HL-60 (cell line): ENCODE measurements at regions not wholly inside any gene's neighbourhood (a gene's known extent, or its start where the extent isn't known, plus 50 kb on each side); places are given as distances from the start of the nearest gene placed in this dataset.

Experiments
- DNase-seq, 2 experiments: peaks; one replicate each; pipeline ENCODE4 v3.0.0-alpha.2; 2010 to 2020; ENCODE audit warnings: low read depth in 1 of 2, low spot score in 1 of 2
- H3K27ac ChIP-seq: fragments of 250-450 bp; sonication (Bioruptor Pico); replicated peaks from 2 replicates; pipeline ENCODE4 v1.5.1; 2020; ENCODE audit warnings: mild to moderate bottlenecking, moderate library complexity
- H3K27me3 ChIP-seq: fragments of 250-450 bp; sonication (Bioruptor Pico); 2 replicates; pipeline ENCODE4 v1.5.1; 2021; ENCODE audit warnings: mild to moderate bottlenecking, moderate library complexity; ENCODE audit not compliant: insufficient read depth, poor library complexity, severe bottlenecking
- H3K4me3 ChIP-seq: replicated peaks from 2 replicates; pipeline ENCODE4 v1.5.1; 2011; ENCODE audit warnings: mild to moderate bottlenecking, control low read depth, low read length; ENCODE audit not compliant: insufficient read depth
- GABPA ChIP-seq: IDR thresholded peaks from 2 replicates; pipeline ENCODE4 v1.6.1; 2012; ENCODE audit warnings: low read depth
- POLR2AphosphoS5 ChIP-seq: IDR thresholded peaks from 2 replicates; pipeline ENCODE4 v1.6.1; 2012; ENCODE audit warnings: low read depth
- SPI1 ChIP-seq: IDR thresholded peaks from 2 replicates; pipeline ENCODE4 v1.6.1; 2012; ENCODE audit warnings: low read depth, mild to moderate bottlenecking, borderline replicate concordance
- TF ChIP-seq, protein P1 (sequence below): IDR thresholded peaks from one replicate; pipeline ENCODE4 v1.5.1; 2011; ENCODE audit warnings: low read length, control low read depth, inconsistent platforms; ENCODE audit not compliant: insufficient read depth
- TF ChIP-seq, protein P2 (sequence below): IDR thresholded peaks from 2 replicates; pipeline ENCODE4 v1.6.1; 2012; ENCODE audit warnings: low read depth; ENCODE audit not compliant: insufficient replicate concordance

DNA sequence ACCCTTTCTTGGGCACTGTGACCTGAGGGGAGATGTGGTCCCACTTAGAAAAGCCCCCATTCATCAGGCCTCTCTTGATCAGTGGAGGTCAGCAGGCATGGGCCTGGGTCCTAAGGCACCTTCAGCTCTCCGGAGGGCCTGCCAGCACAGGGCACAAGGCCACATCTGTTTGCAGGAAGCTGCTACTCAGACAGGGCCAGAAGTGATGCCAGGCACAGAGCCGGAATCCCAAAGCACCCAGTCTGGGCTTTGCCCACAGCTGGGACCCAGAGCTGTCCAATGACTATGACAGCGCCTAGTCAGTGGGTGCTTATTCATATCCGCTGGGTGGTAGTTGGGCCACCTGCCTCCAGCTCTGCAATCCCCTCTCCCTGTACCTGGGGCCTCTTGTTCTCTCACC, 63.2 kb upstream of the ELN start:
- no peak for DNase-seq
- TF ChIP-seq, protein P1, sequence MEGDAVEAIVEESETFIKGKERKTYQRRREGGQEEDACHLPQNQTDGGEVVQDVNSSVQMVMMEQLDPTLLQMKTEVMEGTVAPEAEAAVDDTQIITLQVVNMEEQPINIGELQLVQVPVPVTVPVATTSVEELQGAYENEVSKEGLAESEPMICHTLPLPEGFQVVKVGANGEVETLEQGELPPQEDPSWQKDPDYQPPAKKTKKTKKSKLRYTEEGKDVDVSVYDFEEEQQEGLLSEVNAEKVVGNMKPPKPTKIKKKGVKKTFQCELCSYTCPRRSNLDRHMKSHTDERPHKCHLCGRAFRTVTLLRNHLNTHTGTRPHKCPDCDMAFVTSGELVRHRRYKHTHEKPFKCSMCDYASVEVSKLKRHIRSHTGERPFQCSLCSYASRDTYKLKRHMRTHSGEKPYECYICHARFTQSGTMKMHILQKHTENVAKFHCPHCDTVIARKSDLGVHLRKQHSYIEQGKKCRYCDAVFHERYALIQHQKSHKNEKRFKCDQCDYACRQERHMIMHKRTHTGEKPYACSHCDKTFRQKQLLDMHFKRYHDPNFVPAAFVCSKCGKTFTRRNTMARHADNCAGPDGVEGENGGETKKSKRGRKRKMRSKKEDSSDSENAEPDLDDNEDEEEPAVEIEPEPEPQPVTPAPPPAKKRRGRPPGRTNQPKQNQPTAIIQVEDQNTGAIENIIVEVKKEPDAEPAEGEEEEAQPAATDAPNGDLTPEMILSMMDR, result no peak
- TF ChIP-seq POLR2AphosphoS5 (no peak), SPI1 (no peak), GABPA (no peak)
- TF ChIP-seq, protein P2, sequence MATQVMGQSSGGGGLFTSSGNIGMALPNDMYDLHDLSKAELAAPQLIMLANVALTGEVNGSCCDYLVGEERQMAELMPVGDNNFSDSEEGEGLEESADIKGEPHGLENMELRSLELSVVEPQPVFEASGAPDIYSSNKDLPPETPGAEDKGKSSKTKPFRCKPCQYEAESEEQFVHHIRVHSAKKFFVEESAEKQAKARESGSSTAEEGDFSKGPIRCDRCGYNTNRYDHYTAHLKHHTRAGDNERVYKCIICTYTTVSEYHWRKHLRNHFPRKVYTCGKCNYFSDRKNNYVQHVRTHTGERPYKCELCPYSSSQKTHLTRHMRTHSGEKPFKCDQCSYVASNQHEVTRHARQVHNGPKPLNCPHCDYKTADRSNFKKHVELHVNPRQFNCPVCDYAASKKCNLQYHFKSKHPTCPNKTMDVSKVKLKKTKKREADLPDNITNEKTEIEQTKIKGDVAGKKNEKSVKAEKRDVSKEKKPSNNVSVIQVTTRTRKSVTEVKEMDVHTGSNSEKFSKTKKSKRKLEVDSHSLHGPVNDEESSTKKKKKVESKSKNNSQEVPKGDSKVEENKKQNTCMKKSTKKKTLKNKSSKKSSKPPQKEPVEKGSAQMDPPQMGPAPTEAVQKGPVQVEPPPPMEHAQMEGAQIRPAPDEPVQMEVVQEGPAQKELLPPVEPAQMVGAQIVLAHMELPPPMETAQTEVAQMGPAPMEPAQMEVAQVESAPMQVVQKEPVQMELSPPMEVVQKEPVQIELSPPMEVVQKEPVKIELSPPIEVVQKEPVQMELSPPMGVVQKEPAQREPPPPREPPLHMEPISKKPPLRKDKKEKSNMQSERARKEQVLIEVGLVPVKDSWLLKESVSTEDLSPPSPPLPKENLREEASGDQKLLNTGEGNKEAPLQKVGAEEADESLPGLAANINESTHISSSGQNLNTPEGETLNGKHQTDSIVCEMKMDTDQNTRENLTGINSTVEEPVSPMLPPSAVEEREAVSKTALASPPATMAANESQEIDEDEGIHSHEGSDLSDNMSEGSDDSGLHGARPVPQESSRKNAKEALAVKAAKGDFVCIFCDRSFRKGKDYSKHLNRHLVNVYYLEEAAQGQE, result no peak
- no peaks in the 10 kb centered on the region for H3K27me3 ChIP-seq
- no peak overlapping the region for H3K27ac ChIP-seq
- no peak overlapping the region for H3K4me3 ChIP-seq

DNA sequence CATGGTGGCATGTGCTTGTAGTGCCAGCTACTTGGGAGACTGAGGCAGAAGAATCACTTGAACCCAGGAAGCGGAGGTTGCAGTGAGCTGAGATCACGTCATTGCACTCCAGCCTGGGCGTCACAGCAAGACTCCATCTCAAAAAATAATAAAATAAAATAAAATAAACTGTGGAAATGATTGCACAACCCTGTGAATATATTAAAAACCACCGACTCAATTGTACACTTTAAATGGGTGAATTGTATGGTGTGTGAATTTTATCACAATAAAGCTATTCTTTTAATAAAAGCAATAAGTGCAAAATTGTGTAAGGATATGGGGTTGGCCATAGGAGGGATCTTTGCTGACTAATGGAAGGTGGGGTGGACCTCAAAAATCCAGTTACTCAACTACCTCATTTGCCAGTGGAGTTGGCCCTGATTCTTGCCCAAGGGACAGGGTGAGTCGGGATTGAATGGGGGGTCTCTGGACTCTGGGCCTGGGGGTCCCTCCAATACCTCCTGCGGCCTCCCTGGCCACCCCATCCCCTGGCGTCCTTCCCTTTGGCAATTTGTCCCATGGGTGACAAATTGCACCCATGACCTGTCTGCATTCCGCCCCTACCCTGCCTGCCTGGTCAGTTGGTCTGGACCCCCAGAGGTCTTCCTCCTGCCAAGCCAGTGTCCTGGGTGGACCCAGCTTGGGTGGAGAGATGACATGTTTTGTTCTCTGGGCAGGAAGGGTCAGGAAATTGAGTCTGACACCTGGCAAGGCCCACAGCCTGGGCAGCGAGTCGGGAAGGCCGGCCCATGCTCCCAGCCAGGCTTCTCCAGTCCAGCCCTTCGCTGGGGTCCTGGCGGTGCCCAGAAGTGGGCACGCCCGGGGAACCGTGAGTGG, 61.7 kb upstream of the ELN start:
- Histone ChIP-seq H3K27me3 (no peaks in the 10 kb centered on the region), H3K4me3 (no peak overlapping the region), H3K27ac (no peak overlapping the region)
- no peak for DNase-seq
- TF ChIP-seq, protein P1, result no peak
- TF ChIP-seq POLR2AphosphoS5, result no peak
- TF ChIP-seq SPI1, result no peak
- TF ChIP-seq GABPA, result no peak
- TF ChIP-seq, protein P2, result no peak

DNA sequence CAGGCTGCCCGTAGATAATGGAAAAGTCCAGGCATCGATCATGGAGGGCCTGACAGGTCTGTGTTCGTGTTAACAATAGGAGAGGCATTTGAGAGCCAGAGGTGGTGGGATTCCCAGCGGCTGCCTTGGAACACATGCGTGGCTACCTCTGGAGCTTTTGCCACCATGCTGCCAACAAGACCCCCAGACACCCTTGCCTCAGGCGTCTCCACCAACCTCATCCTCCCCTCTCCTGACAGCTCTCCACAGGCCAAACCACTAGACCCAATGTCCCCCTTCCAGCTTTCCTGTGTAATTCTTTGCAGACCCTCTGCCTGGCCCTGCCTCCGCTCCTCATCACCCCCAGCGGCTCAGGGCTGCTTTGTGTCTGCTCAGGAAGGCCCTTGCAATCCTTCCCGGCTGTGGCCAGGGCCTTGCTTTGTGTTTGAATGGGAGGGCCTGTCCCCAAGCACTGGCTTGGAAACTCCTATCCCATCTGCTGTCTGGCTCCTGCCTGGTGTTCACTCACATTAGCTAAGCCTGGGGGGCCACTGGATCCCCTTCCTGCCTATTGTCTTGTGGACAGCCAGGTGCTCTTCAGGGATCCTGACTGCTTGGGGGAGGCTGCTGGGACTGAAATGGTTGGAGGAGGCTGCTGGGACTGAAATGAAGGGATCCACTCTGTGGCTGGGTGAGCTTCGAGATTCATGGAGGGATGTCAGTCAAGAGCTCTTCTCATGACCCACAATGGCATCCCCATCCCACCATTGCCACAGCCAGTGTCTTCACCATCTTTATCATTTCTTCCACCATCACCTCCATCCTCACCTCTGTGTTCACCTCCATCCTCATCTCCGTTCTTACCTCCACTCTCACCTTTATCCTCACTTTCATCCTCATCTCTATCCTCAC, 60.8 kb upstream of the ELN start:
- TF ChIP-seq GABPA (no peak), POLR2AphosphoS5 (no peak), SPI1 (no peak)
- TF ChIP-seq, protein P2, result no peak
- TF ChIP-seq, protein P1, result no peak
- H3K27me3 ChIP-seq, result no peaks in the 10 kb centered on the region
- no peak for DNase-seq
- no peak overlapping the region for H3K4me3 ChIP-seq
- H3K27ac ChIP-seq, result no peak overlapping the region
